Fibroblast of the aortic adventitia (primary cell): ENCODE measurements at regions not wholly inside any gene's neighbourhood (a gene's known extent, or its start where the extent isn't known, plus 50 kb on each side); places are given as distances from the start of the nearest gene placed in this dataset.

Source experiments
- DNase-seq: peaks from one replicate; pipeline ENCODE4 v3.0.0-alpha.2; 2010; ENCODE audit warnings: low read depth
- H3K4me3 ChIP-seq: 2 replicates; pipeline ENCODE4 v1.5.1; 2011; ENCODE audit warnings: low read depth, mild to moderate bottlenecking, control low read depth, low read length, moderate library complexity
- TF ChIP-seq, protein P1 (sequence below): IDR thresholded peaks from 2 replicates; pipeline ENCODE4 v1.5.1; 2011; ENCODE audit warnings: mild to moderate bottlenecking, low read length, control low read depth, inconsistent platforms; ENCODE audit not compliant: insufficient read depth

GRCh38 chr1:96374076-96374762 lies 347.4 kb upstream of the PTBP2 start:
- no peak overlapping the region for H3K4me3 ChIP-seq
- DNase-seq = peak; percentile 83
- TF ChIP-seq, protein P1, sequence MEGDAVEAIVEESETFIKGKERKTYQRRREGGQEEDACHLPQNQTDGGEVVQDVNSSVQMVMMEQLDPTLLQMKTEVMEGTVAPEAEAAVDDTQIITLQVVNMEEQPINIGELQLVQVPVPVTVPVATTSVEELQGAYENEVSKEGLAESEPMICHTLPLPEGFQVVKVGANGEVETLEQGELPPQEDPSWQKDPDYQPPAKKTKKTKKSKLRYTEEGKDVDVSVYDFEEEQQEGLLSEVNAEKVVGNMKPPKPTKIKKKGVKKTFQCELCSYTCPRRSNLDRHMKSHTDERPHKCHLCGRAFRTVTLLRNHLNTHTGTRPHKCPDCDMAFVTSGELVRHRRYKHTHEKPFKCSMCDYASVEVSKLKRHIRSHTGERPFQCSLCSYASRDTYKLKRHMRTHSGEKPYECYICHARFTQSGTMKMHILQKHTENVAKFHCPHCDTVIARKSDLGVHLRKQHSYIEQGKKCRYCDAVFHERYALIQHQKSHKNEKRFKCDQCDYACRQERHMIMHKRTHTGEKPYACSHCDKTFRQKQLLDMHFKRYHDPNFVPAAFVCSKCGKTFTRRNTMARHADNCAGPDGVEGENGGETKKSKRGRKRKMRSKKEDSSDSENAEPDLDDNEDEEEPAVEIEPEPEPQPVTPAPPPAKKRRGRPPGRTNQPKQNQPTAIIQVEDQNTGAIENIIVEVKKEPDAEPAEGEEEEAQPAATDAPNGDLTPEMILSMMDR = no peak

- TF ChIP-seq, protein P1 = no peak
- no peak overlapping the region for H3K4me3 ChIP-seq
- DNase-seq = no peak
Observed at GRCh38 chr1:96376846-96377245, 344.7 kb upstream of the PTBP2 start.

- no peak overlapping the region for H3K4me3 ChIP-seq
- DNase-seq = no peak
- TF ChIP-seq, protein P1 = no peak
Observed at GRCh38 chr1:96384611-96385010, 337.0 kb upstream of the PTBP2 start.

- DNase-seq = no peak
- TF ChIP-seq, protein P1 = no peak
- H3K4me3 ChIP-seq = no peak overlapping the region
Observed at GRCh38 chr1:96387785-96388184, 333.8 kb upstream of the PTBP2 start.

DNA sequence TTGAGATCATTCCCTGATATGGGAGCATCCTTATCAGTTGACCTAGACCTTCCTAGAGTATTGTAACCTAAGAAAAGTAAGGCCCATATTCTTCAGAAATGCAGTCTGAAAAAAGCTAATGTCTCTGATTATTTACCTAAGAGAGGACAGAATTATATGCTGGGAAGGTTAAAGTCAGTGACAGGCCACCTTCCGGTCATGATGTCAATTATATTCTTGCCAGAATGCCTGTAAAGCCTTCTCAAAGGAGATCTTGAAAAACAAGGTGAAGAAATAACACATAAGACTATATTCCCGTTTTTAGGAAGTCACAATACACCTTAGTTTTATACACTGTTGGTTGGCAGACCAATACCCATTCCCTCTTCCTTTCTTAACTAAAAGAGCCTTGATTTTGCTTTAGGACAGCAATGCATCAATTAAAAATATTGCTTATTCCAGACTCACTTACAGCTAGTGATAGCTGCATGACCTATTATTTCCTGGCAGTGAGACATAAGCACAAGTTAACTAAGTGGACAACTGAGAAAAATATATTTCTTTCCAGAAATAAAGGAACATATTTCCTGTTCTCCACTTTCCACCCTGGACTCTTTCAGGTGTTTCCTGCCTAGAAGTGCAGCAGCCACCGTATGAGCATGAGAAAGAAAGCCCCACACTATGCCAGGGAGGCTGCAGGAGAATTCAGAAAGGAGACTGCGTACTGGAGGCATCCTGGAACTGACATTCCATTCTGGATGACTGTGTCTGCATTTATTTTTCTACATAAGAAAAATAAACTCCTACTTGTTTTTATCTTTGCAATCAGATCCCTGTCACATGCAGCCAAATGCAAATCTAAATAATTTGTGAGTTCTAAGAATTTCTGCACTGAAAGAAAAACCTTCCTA lies 332.9 kb upstream of the PTBP2 start:
- no peak overlapping the region for H3K4me3 ChIP-seq
- TF ChIP-seq, protein P1 = no peak
- DNase-seq = peak; percentile 60

DNA sequence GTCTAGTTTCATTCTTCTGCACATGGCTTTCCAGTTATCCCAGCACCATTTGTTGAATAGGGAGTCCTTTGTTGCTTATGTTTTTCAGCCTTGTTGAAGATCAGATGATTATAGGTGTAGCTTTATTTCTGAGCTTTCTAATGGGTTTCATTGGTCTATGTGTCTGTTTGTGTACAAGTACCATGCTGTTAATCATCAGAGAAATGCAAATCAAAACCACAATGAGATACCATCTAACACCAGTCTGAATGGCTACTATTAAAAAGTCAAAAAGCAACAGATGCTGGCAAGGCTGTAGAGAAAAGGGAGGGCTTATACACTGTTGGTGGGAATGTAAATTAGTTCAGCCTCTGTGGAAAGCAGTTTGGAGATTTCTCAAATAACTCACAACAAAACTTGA lies 321.5 kb upstream of the PTBP2 start:
- TF ChIP-seq, protein P1 = no peak
- no peak overlapping the region for H3K4me3 ChIP-seq
- no peak for DNase-seq
